GM21390 (cell line): ENCODE measurements at regions not wholly inside any gene's neighbourhood (a gene's known extent, or its start where the extent isn't known, plus 50 kb on each side); places are given as distances from the start of the nearest gene placed in this dataset.

Source experiments
- ATAC-seq: cut with Tn5 transposase; IDR thresholded peaks from one replicate; pipeline ENCODE4 v1.9.1; 2021; ENCODE audit not compliant: unreplicated experiment

DNA sequence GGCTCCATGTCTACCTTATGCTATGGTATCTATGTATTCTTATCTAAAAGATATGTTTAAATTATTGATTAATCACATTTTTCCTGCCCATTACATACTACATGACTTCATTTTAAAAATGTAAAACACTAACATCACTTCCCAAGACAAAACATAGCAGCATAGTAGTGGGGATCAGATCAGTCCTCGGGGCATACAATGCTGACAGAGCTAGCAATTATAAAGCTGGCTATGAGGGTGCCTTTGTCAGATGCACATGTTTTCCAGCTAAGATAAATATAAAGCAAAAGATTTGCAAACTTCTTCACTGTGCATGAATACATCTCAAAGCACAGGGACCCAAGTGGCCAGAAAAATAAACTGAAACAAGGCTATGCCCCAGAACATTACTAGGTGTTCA is 549.8 kb upstream of the INTU start:
- no peak for ATAC-seq

- no peak for ATAC-seq
Observed at GRCh38 chr4:127084666-127085065, 548.1 kb upstream of the INTU start.

GRCh38 chr4:127097061-127097460 is 535.7 kb upstream of the INTU start:
- no peak for ATAC-seq

- no peak for ATAC-seq
Observed at GRCh38 chr4:127102361-127102760, 530.4 kb upstream of the INTU start.

DNA sequence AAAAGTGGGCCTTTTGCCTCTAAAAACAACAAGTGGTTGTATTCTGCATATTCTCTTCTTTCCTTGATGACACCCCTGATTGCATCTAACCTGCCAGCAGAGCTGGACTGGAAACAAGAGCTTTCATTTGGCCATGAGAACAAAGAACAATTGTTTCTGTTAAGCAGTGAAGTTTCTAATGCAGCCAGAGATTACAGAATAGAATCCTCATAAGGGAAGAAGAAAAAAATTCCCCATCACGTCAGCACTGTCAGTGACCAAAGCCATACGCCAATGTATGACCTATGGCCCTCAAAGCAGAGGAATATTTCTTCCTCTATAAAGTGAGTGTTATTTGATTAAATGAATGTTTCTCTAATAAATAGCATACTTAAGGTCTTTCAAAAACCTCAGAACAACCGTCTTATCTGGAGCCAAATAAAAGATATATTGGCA is 529.1 kb upstream of the INTU start:
- ATAC-seq: no peak

GRCh38 chr4:127113844-127114362 is 518.9 kb upstream of the INTU start:
- ATAC-seq: no peak

GRCh38 chr4:127118681-127119080 is 514.1 kb upstream of the INTU start:
- ATAC-seq: no peak

GRCh38 chr4:127120441-127121090 is 512.2 kb upstream of the INTU start:
- ATAC-seq: no peak

DNA sequence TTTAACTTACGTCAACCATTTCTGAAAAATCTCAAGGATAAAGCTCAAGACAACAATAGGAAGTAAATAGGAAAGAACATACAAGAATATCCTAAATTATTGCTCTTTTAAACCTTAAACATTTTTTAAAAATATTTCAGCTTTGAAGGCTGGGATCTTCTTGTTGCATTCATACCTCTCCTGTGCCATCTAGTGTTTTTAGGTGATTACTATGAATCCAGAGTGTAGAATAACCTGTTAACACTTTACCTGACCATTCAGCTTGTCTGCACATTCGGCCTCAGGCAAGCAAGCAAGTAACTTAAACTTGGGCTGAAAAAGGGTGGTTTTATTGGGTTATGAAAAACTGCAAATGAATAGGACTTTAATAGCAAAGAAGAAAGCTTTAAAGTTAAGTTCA is 507.8 kb upstream of the INTU start:
- ATAC-seq: no peak

GRCh38 chr4:127126718-127127117 is 506.0 kb upstream of the INTU start:
- no peak for ATAC-seq

GRCh38 chr4:127131527-127131926 is 501.2 kb upstream of the INTU start:
- no peak for ATAC-seq

GRCh38 chr4:127134490-127134889 is 498.3 kb upstream of the INTU start:
- no peak for ATAC-seq

DNA sequence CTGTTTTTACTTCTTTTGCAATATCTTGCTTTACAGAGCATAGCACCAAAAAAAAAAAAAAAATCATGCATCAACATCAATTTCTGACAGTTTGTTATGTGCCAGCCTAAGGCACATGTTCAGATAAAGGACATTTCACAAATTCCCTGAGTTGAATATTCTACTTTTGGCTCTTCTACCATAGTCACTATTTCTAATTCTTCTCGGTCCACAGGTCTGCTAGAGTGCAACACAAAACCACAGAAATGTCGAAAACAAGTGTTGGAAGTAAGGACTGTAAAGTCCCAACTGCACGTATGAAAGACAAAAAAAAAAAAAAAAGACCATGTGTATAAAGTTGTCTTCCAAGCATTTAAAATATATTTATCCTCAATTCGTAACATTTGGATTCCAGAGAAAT is 494.2 kb upstream of the INTU start:
- no peak for ATAC-seq

GRCh38 chr4:127139788-127140286 is 492.9 kb upstream of the INTU start:
- ATAC-seq: no peak

DNA sequence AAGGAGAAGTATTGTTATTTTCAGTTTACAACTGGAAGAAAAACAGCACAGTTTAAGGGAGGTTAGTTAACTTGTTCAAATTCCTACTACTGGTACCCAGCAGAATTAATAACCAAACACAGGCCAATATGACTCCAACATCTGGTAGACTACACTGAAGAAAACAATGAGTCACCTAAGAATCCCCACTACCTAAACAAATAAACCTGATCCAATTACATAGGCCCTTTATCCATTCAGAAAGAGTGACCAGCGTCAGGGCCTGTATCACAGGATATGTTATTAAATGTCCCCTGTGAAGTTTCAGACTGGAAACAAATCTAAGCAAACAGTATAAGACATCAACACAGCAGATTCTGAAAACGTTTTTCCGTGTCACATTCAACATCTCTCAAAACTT is 492.5 kb upstream of the INTU start:
- ATAC-seq: no peak

DNA sequence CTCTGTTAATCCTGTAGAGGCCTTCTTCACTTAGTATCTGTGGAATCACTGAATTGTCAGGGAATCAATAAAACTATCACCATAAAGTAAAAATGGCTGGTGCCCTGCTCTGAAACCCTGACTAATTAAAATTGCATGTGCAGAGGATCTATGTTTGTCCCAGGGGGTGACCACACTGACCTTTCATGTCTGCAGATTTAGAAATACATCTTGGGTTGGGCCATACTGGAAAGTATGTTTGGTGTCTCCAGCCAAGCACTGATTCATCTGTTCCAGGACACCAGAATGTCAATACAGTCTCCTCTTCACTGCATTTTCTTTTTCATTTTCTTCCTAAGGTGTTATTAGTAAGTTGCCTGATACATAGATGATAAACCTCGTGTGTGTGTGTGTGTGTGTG is 490.9 kb upstream of the INTU start:
- ATAC-seq: no peak

- ATAC-seq: no peak
Observed at GRCh38 chr4:127143460-127144195, 489.1 kb upstream of the INTU start.

DNA sequence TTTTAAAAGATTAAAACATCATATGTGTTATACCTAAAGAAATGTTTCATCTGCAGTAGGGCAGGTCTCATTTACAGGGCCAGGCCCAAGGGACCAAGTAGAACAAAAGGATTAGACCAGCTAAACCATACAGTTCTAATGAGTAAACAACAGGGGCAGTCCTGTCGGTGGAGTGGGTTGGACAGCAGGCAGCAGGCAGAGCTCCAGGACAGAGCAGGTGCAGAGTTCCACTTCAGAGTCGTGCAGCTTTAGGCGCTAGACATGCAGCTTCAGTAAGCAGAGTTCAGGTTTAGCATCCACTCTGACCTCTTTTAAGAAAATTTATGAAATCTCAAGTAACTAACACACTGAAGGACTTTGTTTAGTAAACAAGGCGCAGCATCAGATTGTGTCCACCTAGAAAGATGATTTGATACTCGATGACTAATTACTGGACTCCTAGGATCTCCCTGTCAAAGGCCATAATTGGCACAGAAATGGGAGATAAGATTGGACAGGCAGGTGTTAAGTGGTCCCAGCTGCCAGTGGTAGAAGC is 487.7 kb upstream of the INTU start:
- no peak for ATAC-seq

GRCh38 chr4:127148165-127148564 is 484.6 kb upstream of the INTU start:
- ATAC-seq: no peak

DNA sequence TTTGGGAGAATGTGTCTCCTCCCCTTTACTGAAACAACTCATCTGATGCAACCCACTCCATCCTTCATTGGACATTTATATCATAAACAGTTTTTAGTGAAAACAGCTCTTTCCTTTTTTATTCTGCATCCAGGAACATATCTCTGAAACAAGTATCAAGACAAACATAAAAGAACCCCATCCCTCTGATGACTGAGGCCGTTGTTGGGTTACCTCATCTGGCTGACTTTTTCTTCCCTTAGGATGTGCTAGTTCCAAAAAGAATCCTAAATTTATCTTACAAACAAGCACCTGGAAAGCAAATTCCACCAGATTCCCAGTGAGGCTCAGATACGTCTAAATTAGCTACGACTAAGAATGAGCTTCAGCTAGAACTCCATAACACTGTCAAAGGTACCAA is 483.7 kb upstream of the INTU start:
- ATAC-seq: no peak

DNA sequence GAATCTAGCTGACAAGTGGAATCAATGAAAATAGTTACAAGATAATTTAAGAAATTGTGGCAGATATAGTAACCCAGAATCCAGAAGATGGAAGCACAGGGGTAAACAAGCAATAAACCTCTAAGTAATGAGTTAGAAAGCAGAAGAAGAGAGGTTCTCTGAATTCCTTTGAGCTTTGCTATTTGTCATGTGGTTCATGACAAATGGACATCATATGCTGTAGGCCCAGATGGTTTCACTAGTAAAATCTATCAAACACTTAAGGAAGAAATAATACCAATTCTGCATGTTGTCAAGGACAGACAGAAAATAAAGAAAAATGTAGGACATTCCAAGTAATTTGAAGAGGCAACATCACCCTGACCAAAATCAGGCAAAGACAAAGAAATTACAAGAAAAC is 480.8 kb upstream of the INTU start:
- no peak for ATAC-seq

GRCh38 chr4:127155116-127155515 is 477.6 kb upstream of the INTU start:
- ATAC-seq: no peak
